ENCODE measurements at regions not wholly inside any gene's neighbourhood (a gene's known extent, or its start where the extent isn't known, plus 50 kb on each side); places are given as distances from the start of the nearest gene placed in this dataset.

DNA sequence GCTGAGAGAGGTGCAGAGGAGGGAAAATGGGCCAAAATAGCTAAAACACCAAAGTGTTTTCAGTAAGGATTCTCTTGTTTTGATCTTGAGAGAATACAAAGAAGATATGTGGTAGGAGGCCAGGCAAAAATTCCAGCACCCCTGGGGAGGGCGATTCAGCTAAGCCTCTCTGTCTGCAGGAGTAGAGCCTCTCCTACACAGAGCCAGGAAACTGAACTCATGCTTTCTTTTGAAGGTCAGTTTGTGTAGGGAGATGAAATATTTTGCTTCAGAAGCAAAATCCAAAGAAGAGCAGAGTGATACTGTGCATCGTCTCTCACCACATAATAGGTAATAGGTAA lies 565.0 kb downstream of the FGF9 start:
- Histone ChIP-seq H3K27ac (ENCODE audit: poor library complexity, severe bottlenecking) (no peak overlapping the region), H3K9me3 (ENCODE audit: severe bottlenecking) (no peaks in the 10 kb centered on the region), H3K36me3 (ENCODE audit: low read depth) (no peaks in the 10 kb centered on the region), H3K4me3 (ENCODE audit: severe bottlenecking) (no peak overlapping the region), H3K27me3 (ENCODE audit: insufficient read depth, poor library complexity, severe bottlenecking) (peaks cover 8% of the 10 kb centered on the region), H3K4me1 (ENCODE audit: insufficient read depth, poor library complexity, severe bottlenecking) (no peaks in the 10 kb centered on the region)
- no peak for DNase-seq (ENCODE audit: low spot score)
- no peak for ATAC-seq (ENCODE audit: low read depth)
- TF ChIP-seq, protein P1, sequence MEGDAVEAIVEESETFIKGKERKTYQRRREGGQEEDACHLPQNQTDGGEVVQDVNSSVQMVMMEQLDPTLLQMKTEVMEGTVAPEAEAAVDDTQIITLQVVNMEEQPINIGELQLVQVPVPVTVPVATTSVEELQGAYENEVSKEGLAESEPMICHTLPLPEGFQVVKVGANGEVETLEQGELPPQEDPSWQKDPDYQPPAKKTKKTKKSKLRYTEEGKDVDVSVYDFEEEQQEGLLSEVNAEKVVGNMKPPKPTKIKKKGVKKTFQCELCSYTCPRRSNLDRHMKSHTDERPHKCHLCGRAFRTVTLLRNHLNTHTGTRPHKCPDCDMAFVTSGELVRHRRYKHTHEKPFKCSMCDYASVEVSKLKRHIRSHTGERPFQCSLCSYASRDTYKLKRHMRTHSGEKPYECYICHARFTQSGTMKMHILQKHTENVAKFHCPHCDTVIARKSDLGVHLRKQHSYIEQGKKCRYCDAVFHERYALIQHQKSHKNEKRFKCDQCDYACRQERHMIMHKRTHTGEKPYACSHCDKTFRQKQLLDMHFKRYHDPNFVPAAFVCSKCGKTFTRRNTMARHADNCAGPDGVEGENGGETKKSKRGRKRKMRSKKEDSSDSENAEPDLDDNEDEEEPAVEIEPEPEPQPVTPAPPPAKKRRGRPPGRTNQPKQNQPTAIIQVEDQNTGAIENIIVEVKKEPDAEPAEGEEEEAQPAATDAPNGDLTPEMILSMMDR (IDR thresholded peaks at IDR 0.05; ENCODE audit: poor library complexity, severe bottlenecking), result no peak

DNA sequence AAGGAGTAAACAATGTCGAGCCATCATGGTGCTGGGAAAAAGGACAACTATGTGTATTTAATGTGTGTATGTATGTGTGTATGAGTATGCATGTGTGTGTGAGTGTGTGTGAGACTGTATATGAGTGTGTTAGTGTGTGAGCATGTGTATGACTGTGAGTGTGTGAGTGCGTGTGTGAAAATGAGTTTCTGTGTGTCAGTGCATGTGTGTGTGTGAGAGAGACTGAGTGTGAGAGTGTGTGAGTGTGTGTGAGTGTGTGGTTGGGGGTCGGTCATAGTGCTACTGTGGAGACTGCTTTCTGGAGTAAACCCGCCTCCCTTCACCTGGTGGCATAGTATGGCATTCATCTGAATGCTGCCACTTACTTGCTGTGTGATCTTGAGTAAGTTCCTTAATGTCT lies 567.4 kb downstream of the FGF9 start:
- Histone ChIP-seq H3K9me3 (ENCODE audit: severe bottlenecking) (no peaks in the 10 kb centered on the region), H3K4me3 (ENCODE audit: severe bottlenecking) (no peak overlapping the region), H3K36me3 (ENCODE audit: low read depth) (no peaks in the 10 kb centered on the region), H3K27me3 (ENCODE audit: insufficient read depth, poor library complexity, severe bottlenecking) (peaks cover 11% of the 10 kb centered on the region), H3K27ac (ENCODE audit: poor library complexity, severe bottlenecking) (no peak overlapping the region), H3K4me1 (ENCODE audit: insufficient read depth, poor library complexity, severe bottlenecking) (no peaks in the 10 kb centered on the region)
- no peak for ATAC-seq (ENCODE audit: low read depth)
- no peak for DNase-seq (ENCODE audit: low spot score)
- TF ChIP-seq, protein P1 (IDR thresholded peaks at IDR 0.05; ENCODE audit: poor library complexity, severe bottlenecking), result no peak

DNA sequence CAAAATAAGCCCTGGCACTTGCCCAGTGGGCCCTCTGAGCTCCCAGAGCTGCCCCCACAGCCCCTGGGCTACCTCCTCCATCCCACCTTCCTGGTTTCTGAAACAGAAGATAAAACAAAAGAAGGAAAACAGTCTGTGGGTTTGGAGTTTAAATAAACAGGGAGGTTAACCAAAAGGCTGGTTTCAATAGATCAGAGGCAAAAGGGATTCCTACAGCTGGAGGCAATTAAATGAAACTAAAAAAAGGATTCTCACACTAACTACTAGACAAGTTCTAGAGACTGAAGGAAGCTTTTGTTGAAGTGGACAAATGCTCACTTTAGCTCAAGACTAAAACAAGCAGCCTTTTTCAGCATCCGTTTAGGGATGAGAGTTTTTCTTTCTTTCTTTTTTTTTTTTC lies 569.8 kb downstream of the FGF9 start:
- ATAC-seq (ENCODE audit: low read depth), result no peak
- H3K36me3 ChIP-seq (ENCODE audit: low read depth), result no peaks in the 10 kb centered on the region

DNA sequence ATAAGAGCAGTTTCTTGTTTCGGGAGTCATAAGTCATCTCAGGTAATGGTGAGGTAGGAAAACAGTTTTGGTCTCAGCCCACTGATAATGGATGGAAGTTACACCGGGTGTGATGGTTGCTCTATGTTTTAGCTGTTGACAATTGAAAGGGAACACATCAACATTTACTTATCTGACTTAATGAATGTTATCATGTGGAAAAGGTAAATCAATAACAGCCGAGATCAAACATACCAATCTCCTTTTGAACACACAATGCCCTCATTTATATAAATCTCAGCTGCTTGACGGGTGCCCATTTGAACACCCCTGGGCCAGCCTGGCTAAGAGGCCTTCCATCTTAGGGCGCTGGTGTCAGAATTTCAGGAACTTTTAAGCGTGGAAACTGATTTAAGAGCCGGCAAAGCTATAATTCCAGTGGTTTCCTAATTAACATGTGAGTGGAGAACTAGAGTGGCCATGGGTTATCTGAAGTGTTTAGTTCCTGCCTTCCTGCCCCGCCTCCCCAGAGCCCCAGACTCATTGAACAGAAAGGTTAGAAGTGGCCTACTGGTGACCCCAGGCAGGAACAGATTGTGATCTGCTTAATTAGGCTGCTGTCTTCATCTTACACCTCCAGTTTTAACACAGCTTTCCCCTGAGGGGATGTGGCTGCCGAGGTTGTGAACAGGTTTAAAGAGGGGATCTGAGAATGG lies 572.7 kb downstream of the FGF9 start:
- no peak overlapping the region for H3K4me3 ChIP-seq (ENCODE audit: severe bottlenecking)
- peaks cover 7% of the 10 kb centered on the region for H3K27me3 ChIP-seq (ENCODE audit: insufficient read depth, poor library complexity, severe bottlenecking)
- H3K4me1 ChIP-seq (ENCODE audit: insufficient read depth, poor library complexity, severe bottlenecking), result no peaks in the 10 kb centered on the region
- DNase-seq (ENCODE audit: low spot score), result no peak
- H3K27ac ChIP-seq (ENCODE audit: poor library complexity, severe bottlenecking), result no peak overlapping the region
- no peaks in the 10 kb centered on the region for H3K36me3 ChIP-seq (ENCODE audit: low read depth)
- no peak for ATAC-seq (ENCODE audit: low read depth)
- TF ChIP-seq, protein P1 (IDR thresholded peaks at IDR 0.05; ENCODE audit: poor library complexity, severe bottlenecking), result no peak
- H3K9me3 ChIP-seq (ENCODE audit: severe bottlenecking), result no peaks in the 10 kb centered on the region

More for the DNA sequence above, 569.8 kb downstream of the FGF9 start:
- DNase-seq (ENCODE audit: low spot score), result no peak
- H3K4me1 ChIP-seq (ENCODE audit: insufficient read depth, poor library complexity, severe bottlenecking), result no peaks in the 10 kb centered on the region
- peaks cover 11% of the 10 kb centered on the region for H3K27me3 ChIP-seq (ENCODE audit: insufficient read depth, poor library complexity, severe bottlenecking)
- no peak overlapping the region for H3K27ac ChIP-seq (ENCODE audit: poor library complexity, severe bottlenecking)
- TF ChIP-seq, protein P1 (IDR thresholded peaks at IDR 0.05; ENCODE audit: poor library complexity, severe bottlenecking), result no peak
- H3K4me3 ChIP-seq (ENCODE audit: severe bottlenecking), result no peak overlapping the region
- no peaks in the 10 kb centered on the region for H3K9me3 ChIP-seq (ENCODE audit: severe bottlenecking)

DNA sequence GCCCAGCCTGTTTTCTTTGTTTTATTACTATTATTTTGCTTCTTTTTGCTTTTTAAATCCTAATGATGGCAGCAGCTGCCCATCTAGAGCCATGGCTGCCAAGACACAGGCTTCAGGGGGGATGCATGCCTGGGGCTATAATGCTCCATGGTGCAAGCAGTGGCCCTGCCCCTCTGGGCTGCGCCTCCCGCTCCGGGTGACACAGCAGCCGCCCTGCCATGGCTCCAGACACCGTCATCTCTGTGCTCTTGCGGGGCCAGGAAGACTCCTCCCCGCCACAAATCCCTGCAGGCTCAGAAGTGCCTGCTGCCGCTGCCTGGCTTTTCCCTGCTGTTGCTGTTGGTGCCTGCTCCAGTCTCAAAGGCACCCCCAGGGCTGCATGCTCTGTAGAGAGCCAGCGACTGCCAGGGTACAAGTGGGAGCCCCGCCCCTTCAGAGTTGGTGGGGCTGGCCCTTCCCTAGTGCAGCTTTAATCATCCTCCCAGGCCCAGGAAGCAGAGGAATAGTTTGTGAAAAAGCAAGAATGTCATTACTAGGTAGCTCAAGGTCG lies 581.5 kb downstream of the FGF9 start:
- no peaks in the 10 kb centered on the region for H3K4me1 ChIP-seq (ENCODE audit: insufficient read depth, poor library complexity, severe bottlenecking)

More for the DNA sequence above, 581.5 kb downstream of the FGF9 start:
- ATAC-seq (ENCODE audit: low read depth) (no peak), DNase-seq (ENCODE audit: low spot score) (no peak)
- Histone ChIP-seq H3K27me3 (ENCODE audit: insufficient read depth, poor library complexity, severe bottlenecking) (no peaks in the 10 kb centered on the region), H3K36me3 (ENCODE audit: low read depth) (no peaks in the 10 kb centered on the region), H3K9me3 (ENCODE audit: severe bottlenecking) (no peaks in the 10 kb centered on the region), H3K27ac (ENCODE audit: poor library complexity, severe bottlenecking) (no peak overlapping the region), H3K4me3 (ENCODE audit: severe bottlenecking) (no peak overlapping the region)
- TF ChIP-seq, protein P1 (IDR thresholded peaks at IDR 0.05; ENCODE audit: poor library complexity, severe bottlenecking), result no peak
